ENCODE measurements at regions not wholly inside any gene's neighbourhood (a gene's known extent, or its start where the extent isn't known, plus 50 kb on each side); places are given as distances from the start of the nearest gene placed in this dataset.

GRCh38 chr12:126847005-126847629 is 1419.9 kb upstream of the TMEM132C start:
- Histone ChIP-seq H2BK5ac (ENCODE audit: insufficient read length, low read length) (no peak overlapping the region), H3K56ac (ENCODE audit: insufficient read length, low read depth, low read length) (no peak overlapping the region), H3K23me2 (ENCODE audit: insufficient read length, low read depth, low read length, poor library complexity, severe bottlenecking) (no peaks in the 10 kb centered on the region), H4K91ac (ENCODE audit: insufficient read length, low read depth, low read length) (no peak overlapping the region), H2AFZ (ENCODE audit: low read length) (no peak overlapping the region), H3K4me1 (ENCODE audit: insufficient read depth, low read length) (peaks cover 2% of the 10 kb centered on the region; the same call in 1 of the 2 replicates), H4K8ac (replicated peaks; ENCODE audit: insufficient read length, low read depth, low read length) (no peak overlapping the region), H3K79me2 (ENCODE audit: insufficient read depth, low read length) (no peaks in the 10 kb centered on the region), H2BK120ac (ENCODE audit: low read depth, low read length, poor library complexity, severe bottlenecking) (no peak overlapping the region), H2BK15ac (ENCODE audit: low read depth, low read length) (no peak overlapping the region), H2AK5ac (ENCODE audit: insufficient read length, low read length) (no peak overlapping the region), H4K20me1 (ENCODE audit: control insufficient read depth, insufficient read depth, insufficient read length) (no peaks in the 10 kb centered on the region), H3K79me1 (ENCODE audit: insufficient read depth, low read depth, low read length, poor library complexity, severe bottlenecking) (no peaks in the 10 kb centered on the region), H3K14ac (ENCODE audit: insufficient read depth, low read length) (no peak overlapping the region), H3K9ac (ENCODE audit: extremely low read depth, insufficient read length, low read length) (no peak overlapping the region), H3K4me2 (ENCODE audit: insufficient read depth, insufficient read length, low read length) (no peak overlapping the region), H2BK12ac (ENCODE audit: insufficient read length, low read depth, low read length) (no peak overlapping the region), H3K27me3 (ENCODE audit: insufficient read depth, low read length) (no peaks in the 10 kb centered on the region), H3K4ac (ENCODE audit: low read depth, low read length) (no peak overlapping the region), H3K23ac (ENCODE audit: insufficient read length, low read depth, low read length) (no peak overlapping the region), H3K27ac (ENCODE audit: insufficient read length, low read depth, low read length) (no peak overlapping the region), H3K9me3 (ENCODE audit: control insufficient read depth, low read depth, low read length) (no peaks in the 10 kb centered on the region), H3K18ac (ENCODE audit: insufficient read length, low read depth, low read length) (no peak overlapping the region), H3T11ph (ENCODE audit: low read length) (no peak overlapping the region), H4K5ac (ENCODE audit: insufficient read length, low read depth, low read length) (no peak overlapping the region), H2BK20ac (ENCODE audit: low read depth, low read length, poor library complexity, severe bottlenecking) (no peak overlapping the region)
- Mint-ChIP-seq H3K27me3 (ENCODE audit: low read depth) (no peaks in the 10 kb centered on the region), H3K9me3 (no peaks in the 10 kb centered on the region; a peak in 1 of 5 replicates), H3K4me3 (no peak overlapping the region), H3K27ac (no peak overlapping the region), H3K4me1 (peaks cover 8 to 11% of the 10 kb centered on the region in 2 experiments), H3K36me3 (ENCODE audit: insufficient read depth in 1 of 3, low read depth in 3 of 3) (no peaks in the 10 kb centered on the region)
- no CpG with 5 or more reads among the region's 5 CpGs for WGBS (ENCODE audit: extremely low coverage, insufficient read length, low lambda C conversion rate)
- no peak for DNase-seq
- TF ChIP-seq CTCF (conservative IDR thresholded peaks at IDR 0.05), result no peak

Measured in H9 (cell line).